Epidermal melanocyte (primary cell): ENCODE measurements at regions not wholly inside any gene's neighbourhood (a gene's known extent, or its start where the extent isn't known, plus 50 kb on each side); places are given as distances from the start of the nearest gene placed in this dataset.

Experiments used
- DNase-seq: peaks from one replicate; pipeline ENCODE4 v3.0.0; 2011; ENCODE audit warnings: low spot score; ENCODE audit not compliant: insufficient read length

GRCh38 chr7:24475166-24475961 is 97.9 kb upstream of the PALS2 start:
- no peak for DNase-seq

GRCh38 chr7:24476227-24476626 is 97.0 kb upstream of the PALS2 start:
- DNase-seq: no peak

- DNase-seq: no peak
Observed at GRCh38 chr7:24477398-24478136, 95.7 kb upstream of the PALS2 start.

GRCh38 chr7:24478137-24478655 is 95.1 kb upstream of the PALS2 start:
- DNase-seq: no peak

GRCh38 chr7:24480501-24480900 is 92.8 kb upstream of the PALS2 start:
- no peak for DNase-seq

GRCh38 chr7:24483804-24484203 is 89.4 kb upstream of the PALS2 start:
- no peak for DNase-seq

- no peak for DNase-seq
Observed at GRCh38 chr7:24492576-24492975, 80.7 kb upstream of the PALS2 start.

- DNase-seq: no peak
Observed at GRCh38 chr7:24494832-24495231, 78.4 kb upstream of the PALS2 start.

GRCh38 chr7:24496036-24496435 is 77.2 kb upstream of the PALS2 start:
- DNase-seq: no peak

- DNase-seq: no peak
Observed at GRCh38 chr7:24498439-24498838, 74.8 kb upstream of the PALS2 start.

GRCh38 chr7:24499871-24500270 is 73.4 kb upstream of the PALS2 start:
- no peak for DNase-seq

- DNase-seq: no peak
Observed at GRCh38 chr7:24500599-24500998, 72.7 kb upstream of the PALS2 start.

- DNase-seq: no peak
Observed at GRCh38 chr7:24501009-24501408, 72.2 kb upstream of the PALS2 start.

- DNase-seq: no peak
Observed at GRCh38 chr7:24501443-24502134, 71.7 kb upstream of the PALS2 start.

GRCh38 chr7:24502135-24502488 is 71.1 kb upstream of the PALS2 start:
- DNase-seq: no peak

- no peak for DNase-seq
Observed at GRCh38 chr7:24503506-24503905, 69.7 kb upstream of the PALS2 start.

GRCh38 chr7:24504040-24504439 is 69.2 kb upstream of the PALS2 start:
- DNase-seq: no peak

- no peak for DNase-seq
Observed at GRCh38 chr7:24504836-24505235, 68.4 kb upstream of the PALS2 start.

GRCh38 chr7:24505968-24506367 is 67.3 kb upstream of the PALS2 start:
- no peak for DNase-seq

- DNase-seq: no peak
Observed at GRCh38 chr7:24508316-24508715, 64.9 kb upstream of the PALS2 start.

- no peak for DNase-seq
Observed at GRCh38 chr7:24510759-24511158, 62.5 kb upstream of the PALS2 start.

GRCh38 chr7:24517166-24517565 is 56.1 kb upstream of the PALS2 start:
- no peak for DNase-seq
